H1 (cell line): ENCODE measurements at regions not wholly inside any gene's neighbourhood (a gene's known extent, or its start where the extent isn't known, plus 50 kb on each side); places are given as distances from the start of the nearest gene placed in this dataset.

Experiments used
- CTCF ChIA-PET: fragments of 300-600 bp; sonication (Branson Sonifier 250); formaldehyde crosslinking; loops from one replicate; lab custom pipeline; 2021; ENCODE audit not compliant: partially characterized antibody; lab: Charles Lee
- POLR2A ChIA-PET: fragments of 300-600 bp; sonication (Branson Sonifier 250); formaldehyde crosslinking; loops from one replicate; lab custom pipeline; 2021; ENCODE audit warnings: inconsistent platforms; ENCODE audit not compliant: partially characterized antibody; lab: Charles Lee
- DNase-seq, 2 experiments: peaks; one replicate each; pipeline versions ENCODE4 v3.0.0 to v3.0.0-alpha.2; 2010 to 2022; ENCODE audit warnings: low spot score in 2 of 2, low read depth in 1 of 2, mixed read lengths in 1 of 2
- FAIRE-seq: peaks from 2 replicates; lab custom pipeline; 2011; peaks lifted over from hg19 to GRCh38; lab: Jason Lieb, UNC
- H2AFZ ChIP-seq: 2 replicates; pipeline ENCODE4 v1.8.1; 2012; ENCODE audit warnings: low read length, inconsistent platforms
- H2AK5ac ChIP-seq: 2 replicates; pipeline ENCODE4 v1.6.1; 2013; ENCODE audit warnings: low read depth, low read length
- H2BK120ac ChIP-seq: replicated peaks from 2 replicates; pipeline ENCODE3; 2013; ENCODE audit warnings: low read depth, low read length, inconsistent platforms
- H2BK12ac ChIP-seq: 2 replicates; pipeline ENCODE4 v1.6.1; 2013; ENCODE audit warnings: low read depth, low read length
- H2BK15ac ChIP-seq: 2 replicates; pipeline ENCODE4 v1.6.1; 2013; ENCODE audit warnings: low read length
- H2BK20ac ChIP-seq: 2 replicates; pipeline ENCODE4 v1.6.1; 2013; ENCODE audit warnings: low read length
- H2BK5ac ChIP-seq: 2 replicates; pipeline ENCODE4 v1.6.1; 2013; ENCODE audit warnings: low read depth, low read length
- H3K14ac ChIP-seq: 2 replicates; pipeline ENCODE4 v1.6.1; 2013; ENCODE audit warnings: inconsistent platforms; ENCODE audit not compliant: insufficient read length
- H3K18ac ChIP-seq: 2 replicates; pipeline ENCODE4 v1.6.1; 2013; ENCODE audit warnings: low read length; ENCODE audit errors: extremely low read depth
- H3K23ac ChIP-seq: 2 replicates; pipeline ENCODE4 v1.6.1; 2013; ENCODE audit warnings: inconsistent platforms; ENCODE audit not compliant: insufficient read length
- H3K23me2 ChIP-seq: 2 replicates; pipeline ENCODE4 v1.6.1; 2013; ENCODE audit warnings: low read depth, low read length
- H3K27ac ChIP-seq: 2 replicates; pipeline ENCODE4 v1.6.1; 2011; ENCODE audit warnings: low read depth, low read length, inconsistent platforms
- H3K27me3 ChIP-seq, 4 experiments: replicated peaks in 1 of 4; 1 replicate in 1 of 4; 2 replicates in 3 of 4; pipeline versions ENCODE4 v1.6.1 to v1.8.1; 2011 to 2013; ENCODE audit warnings: low read length in 3 of 4, mild to moderate bottlenecking in 3 of 4, inconsistent platforms in 2 of 4, mixed read lengths in 2 of 4, moderate library complexity in 1 of 4; ENCODE audit not compliant: control insufficient read depth in 3 of 4, insufficient read depth in 3 of 4; ENCODE audit errors: extremely low read depth in 1 of 4
- H3K36me3 ChIP-seq, 4 experiments: 2 replicates each; pipeline versions ENCODE4 v1.6.1 to v1.8.1; 2011 to 2013; ENCODE audit warnings: mild to moderate bottlenecking in 4 of 4, low read length in 3 of 4, moderate library complexity in 2 of 4, control low read depth in 1 of 4, inconsistent platforms in 1 of 4; ENCODE audit not compliant: insufficient read depth in 4 of 4, control insufficient read depth in 2 of 4
- H3K4ac ChIP-seq: replicated peaks from 2 replicates; pipeline ENCODE3; 2013; ENCODE audit warnings: low read length, low read depth, mixed read lengths, inconsistent platforms; ENCODE audit not compliant: insufficient read length
- H3K4me1 ChIP-seq, 4 experiments: replicated peaks in 1 of 4; 1 replicate in 1 of 4; 2 replicates in 3 of 4; pipeline versions ENCODE4 v1.6.1 to v1.8.1; 2011 to 2013; ENCODE audit warnings: low read length in 3 of 4, inconsistent platforms in 2 of 4, mixed read lengths in 1 of 4; ENCODE audit not compliant: insufficient read depth in 4 of 4, control insufficient read depth in 3 of 4
- H3K4me2 ChIP-seq, 2 experiments: 2 replicates each; pipeline versions ENCODE4 v1.6.1 to v1.8.1; 2011 to 2013; ENCODE audit warnings: low read depth in 2 of 2, low read length in 2 of 2, control low read depth in 1 of 2, inconsistent platforms in 1 of 2, mild to moderate bottlenecking in 1 of 2; ENCODE audit not compliant: insufficient read depth in 1 of 2
- H3K4me3 ChIP-seq, 4 experiments: fragments of 200-600, 300-600 bp in 1 of 4; sonication (generic), shearing (Covaris generic), sonication (Bioruptor Twin) in 1 of 4; 2 replicates each; pipeline versions ENCODE4 v1.5.1 to v1.8.1; 2011 to 2016; ENCODE audit warnings: low read length in 4 of 4, low read depth in 3 of 4, control low read depth in 2 of 4, inconsistent platforms in 2 of 4, mild to moderate bottlenecking in 2 of 4, mixed read lengths in 1 of 4, moderate library complexity in 1 of 4; ENCODE audit not compliant: insufficient read depth in 2 of 4; ENCODE audit errors: extremely low read depth in 1 of 4
- H3K56ac ChIP-seq: replicated peaks from 2 replicates; pipeline ENCODE3; 2013; ENCODE audit warnings: low read depth, mild to moderate bottlenecking, mixed read lengths, low read length, inconsistent platforms; ENCODE audit not compliant: insufficient read length
- H3K79me1 ChIP-seq: 2 replicates; pipeline ENCODE4 v1.6.1; 2013; ENCODE audit warnings: low read depth, low read length, control low read depth
- H3K79me2 ChIP-seq, 2 experiments: 2 replicates each; pipeline versions ENCODE4 v1.6.1 to v1.8.1; 2012 to 2013; ENCODE audit warnings: low read length in 2 of 2, mild to moderate bottlenecking in 2 of 2, inconsistent platforms in 1 of 2; ENCODE audit not compliant: insufficient read depth in 2 of 2, control insufficient read depth in 1 of 2
- H3K9ac ChIP-seq, 4 experiments: replicated peaks in 1 of 4; 1 replicate in 1 of 4; 2 replicates in 3 of 4; pipeline versions ENCODE4 v1.6.1 to v1.8.1; 2011 to 2013; ENCODE audit warnings: low read depth in 3 of 4, low read length in 3 of 4, control low read depth in 2 of 4, mild to moderate bottlenecking in 2 of 4, moderate library complexity in 2 of 4, inconsistent platforms in 1 of 4; ENCODE audit errors: extremely low read depth in 1 of 4
- H3K9me3 ChIP-seq, 2 experiments: 2 replicates each; pipeline versions ENCODE4 v1.6.1 to v1.8.1; 2012 to 2013; ENCODE audit warnings: mild to moderate bottlenecking in 2 of 2, moderate library complexity in 2 of 2, control low read depth in 1 of 2, inconsistent platforms in 1 of 2, low read depth in 1 of 2, low read length in 1 of 2, mixed read lengths in 1 of 2; ENCODE audit not compliant: insufficient read depth in 2 of 2
- H4K20me1 ChIP-seq, 2 experiments: replicated peaks in 1 of 2; 2 replicates each; pipeline versions ENCODE3 to v1.8.1; 2011 to 2013; ENCODE audit warnings: inconsistent platforms in 2 of 2, low read length in 2 of 2, mild to moderate bottlenecking in 1 of 2; ENCODE audit not compliant: insufficient read depth in 2 of 2, control insufficient read depth in 1 of 2
- H4K5ac ChIP-seq: 2 replicates; pipeline ENCODE4 v1.6.1; 2013; ENCODE audit warnings: low read length, low read depth, mixed read lengths, inconsistent platforms; ENCODE audit not compliant: insufficient read length
- H4K8ac ChIP-seq: 2 replicates; pipeline ENCODE4 v1.8.0; 2013; ENCODE audit warnings: mild to moderate bottlenecking, moderate library complexity, low read length, inconsistent platforms; ENCODE audit not compliant: insufficient read depth; ENCODE audit errors: extremely low read depth
- H4K91ac ChIP-seq: replicated peaks from 2 replicates; pipeline ENCODE3; 2013; ENCODE audit warnings: low read length, mixed read lengths, inconsistent platforms; ENCODE audit not compliant: insufficient read length
- BCL11A ChIP-seq, 2 experiments: IDR thresholded peaks; one replicate each; pipeline ENCODE4 v1.6.1; 2011; ENCODE audit warnings: low read depth in 2 of 2, low read length in 2 of 2, mild to moderate bottlenecking in 2 of 2
- JUND ChIP-seq: IDR thresholded peaks from 2 replicates; pipeline ENCODE4 v1.6.1; 2011; ENCODE audit warnings: mild to moderate bottlenecking, improper control_type of control experiment, low read length

DNA sequence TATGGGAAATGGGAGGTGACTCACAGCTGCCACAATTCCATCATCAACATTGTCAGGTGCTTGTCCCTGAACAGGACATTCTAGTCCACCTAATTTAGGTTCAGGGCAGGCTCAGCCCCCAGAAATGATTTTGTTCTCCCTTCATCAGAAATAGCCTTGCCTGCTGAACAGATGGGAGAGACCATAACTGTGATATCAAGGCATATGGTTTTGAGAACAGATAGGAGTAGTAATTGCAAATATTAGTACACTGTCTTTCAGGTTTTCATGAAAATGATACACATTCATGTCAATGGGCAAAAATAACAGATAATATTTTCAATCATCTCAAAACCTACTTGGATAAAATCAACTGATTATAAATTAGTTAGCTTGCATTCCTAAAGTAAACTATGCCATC is 316.5 kb downstream of the MBD2 start:
- no peak for FAIRE-seq
- ChIA-PET CTCF (interaction anchor here (0.9 to 3.5 kb wide), 12 partner anchors 11 to 340 kb away, joined by 3 to 18 read pairs (median 4); no protein-coding TSS in a partner anchor), POLR2A (no interaction called here)
- H2BK120ac ChIP-seq = no peak overlapping the region
- H3K4me2 ChIP-seq = no peak overlapping the region
- no peak overlapping the region for H2BK15ac ChIP-seq
- no peak overlapping the region for H3K56ac ChIP-seq
- H3K9ac ChIP-seq = no peak overlapping the region
- H3K27ac ChIP-seq = no peak overlapping the region
- no peak overlapping the region for H4K8ac ChIP-seq
- H4K91ac ChIP-seq = no peak overlapping the region
- no peak overlapping the region for H2AFZ ChIP-seq
- H3K79me2 ChIP-seq = no peaks in the 10 kb centered on the region
- no peaks in the 10 kb centered on the region for H3K23me2 ChIP-seq
- H3K36me3 ChIP-seq = no peaks in the 10 kb centered on the region
- H2BK20ac ChIP-seq = no peak overlapping the region
- no peak overlapping the region for H3K4ac ChIP-seq
- H3K9me3 ChIP-seq = no peaks in the 10 kb centered on the region
- H2AK5ac ChIP-seq = no peak overlapping the region
- no peak for DNase-seq
- H3K4me1 ChIP-seq = no peaks in the 10 kb centered on the region; a peak in 1 of 7 replicates
- H3K27me3 ChIP-seq = peaks cover 0 to 1% (median 0%) of the 10 kb centered on the region in 4 experiments; a peak in 1 of 7 replicates
- TF ChIP-seq BCL11A (IDR thresholded peaks at IDR 0.05; ENCODE audit: low read depth in 2 of 2, low read length in 2 of 2) = no peak
- TF ChIP-seq JUND = no peak
- no peak overlapping the region for H4K5ac ChIP-seq
- no peak overlapping the region for H3K4me3 ChIP-seq
- H4K20me1 ChIP-seq = no peaks in the 10 kb centered on the region
- H3K79me1 ChIP-seq = no peaks in the 10 kb centered on the region
- H3K14ac ChIP-seq = no peak overlapping the region
- no peak overlapping the region for H3K18ac ChIP-seq
- H2BK12ac ChIP-seq = no peak overlapping the region
- no peak overlapping the region for H3K23ac ChIP-seq
- H2BK5ac ChIP-seq = no peak overlapping the region
